Peyer's patch (tissue), 4 donors: ENCODE measurements at regions not wholly inside any gene's neighbourhood (a gene's known extent, or its start where the extent isn't known, plus 50 kb on each side); places are given as distances from the start of the nearest gene placed in this dataset.

Experiments used
- POLR2A ChIP-seq, 2 donors: fragments of 450-650 bp; IDR thresholded peaks; one replicate each; pipeline ENCODE4 v1.5.1; 2017; ENCODE audit warnings: antibody characterized with exemption in 2 of 2, mild to moderate bottlenecking in 2 of 2, moderate library complexity in 2 of 2
- TF ChIP-seq, protein P1 (sequence below), 6 experiments: fragments of 450-650 bp in 4 of 6; fragments of 200-600 bp in 2 of 6; sonication (generic) in 1 of 6; IDR thresholded peaks; one replicate each; pipeline ENCODE4 v1.5.1; 2017 to 2019; ENCODE audit warnings: antibody characterized with exemption in 6 of 6, mild to moderate bottlenecking in 3 of 6, moderate library complexity in 1 of 6

DNA sequence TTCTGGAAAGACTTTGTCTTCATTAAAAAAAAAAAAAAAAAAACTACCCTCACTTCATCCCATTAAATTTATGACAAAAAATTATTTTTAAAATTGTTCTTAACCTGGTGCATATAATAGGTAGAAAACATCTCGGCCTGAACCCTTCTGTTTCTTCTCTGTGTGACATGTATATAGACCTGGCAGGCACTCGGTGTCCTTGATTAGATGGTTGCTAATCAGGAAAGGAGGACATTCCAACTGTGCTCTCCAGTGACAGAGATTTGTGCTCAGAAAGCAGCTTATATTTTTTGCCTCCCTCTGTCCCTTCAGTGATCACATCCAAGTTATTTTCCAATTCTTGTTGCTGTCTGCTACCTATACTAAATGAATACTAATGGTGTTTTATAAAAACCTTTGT lies 355.6 kb downstream of the CBLL2 start:
- no peak for TF ChIP-seq POLR2A (IDR thresholded peaks at IDR 0.05)
- TF ChIP-seq, protein P1, sequence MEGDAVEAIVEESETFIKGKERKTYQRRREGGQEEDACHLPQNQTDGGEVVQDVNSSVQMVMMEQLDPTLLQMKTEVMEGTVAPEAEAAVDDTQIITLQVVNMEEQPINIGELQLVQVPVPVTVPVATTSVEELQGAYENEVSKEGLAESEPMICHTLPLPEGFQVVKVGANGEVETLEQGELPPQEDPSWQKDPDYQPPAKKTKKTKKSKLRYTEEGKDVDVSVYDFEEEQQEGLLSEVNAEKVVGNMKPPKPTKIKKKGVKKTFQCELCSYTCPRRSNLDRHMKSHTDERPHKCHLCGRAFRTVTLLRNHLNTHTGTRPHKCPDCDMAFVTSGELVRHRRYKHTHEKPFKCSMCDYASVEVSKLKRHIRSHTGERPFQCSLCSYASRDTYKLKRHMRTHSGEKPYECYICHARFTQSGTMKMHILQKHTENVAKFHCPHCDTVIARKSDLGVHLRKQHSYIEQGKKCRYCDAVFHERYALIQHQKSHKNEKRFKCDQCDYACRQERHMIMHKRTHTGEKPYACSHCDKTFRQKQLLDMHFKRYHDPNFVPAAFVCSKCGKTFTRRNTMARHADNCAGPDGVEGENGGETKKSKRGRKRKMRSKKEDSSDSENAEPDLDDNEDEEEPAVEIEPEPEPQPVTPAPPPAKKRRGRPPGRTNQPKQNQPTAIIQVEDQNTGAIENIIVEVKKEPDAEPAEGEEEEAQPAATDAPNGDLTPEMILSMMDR (IDR thresholded peaks at IDR 0.05): no peak
